GM18909 (cell line): ENCODE measurements at regions not wholly inside any gene's neighbourhood (a gene's known extent, or its start where the extent isn't known, plus 50 kb on each side); places are given as distances from the start of the nearest gene placed in this dataset.
"Not testable (repeated sequence)": the region's sequence is repeated elsewhere in the genome, so short reads cannot be mapped to it uniquely, and the experiment has no call there.

Experiments
- ATAC-seq: cut with Tn5 transposase; IDR thresholded peaks from one replicate; pipeline ENCODE4 v1.9.1; 2021; ENCODE audit warnings: mild to moderate bottlenecking; ENCODE audit not compliant: unreplicated experiment, poor library complexity

GRCh38 chr21:6428498-6429092, 4092.8 kb upstream of the TPTE start:
- ATAC-seq, result not testable (repeated sequence)

- ATAC-seq, result not testable (repeated sequence)
Observed at GRCh38 chr21:6429924-6430323, 4091.5 kb upstream of the TPTE start.

GRCh38 chr21:6433149-6433548, 4088.2 kb upstream of the TPTE start:
- not testable (repeated sequence) for ATAC-seq

GRCh38 chr21:6436205-6436604, 4085.2 kb upstream of the TPTE start:
- not testable (repeated sequence) for ATAC-seq

- ATAC-seq, result not testable (repeated sequence)
Observed at GRCh38 chr21:6436971-6437833, 4084.2 kb upstream of the TPTE start.

- not testable (repeated sequence) for ATAC-seq
Observed at GRCh38 chr21:6437834-6438187, 4083.6 kb upstream of the TPTE start.

GRCh38 chr21:6439058-6439457, 4082.3 kb upstream of the TPTE start:
- not testable (repeated sequence) for ATAC-seq

- not testable (repeated sequence) for ATAC-seq
Observed at GRCh38 chr21:6454648-6455340, 4066.6 kb upstream of the TPTE start.

GRCh38 chr21:6456011-6456661, 4065.2 kb upstream of the TPTE start:
- not testable (repeated sequence) for ATAC-seq

- not testable (repeated sequence) for ATAC-seq
Observed at GRCh38 chr21:6459761-6460160, 4061.6 kb upstream of the TPTE start.

- ATAC-seq, result not testable (repeated sequence)
Observed at GRCh38 chr21:6461358-6461757, 4060.0 kb upstream of the TPTE start.

- ATAC-seq, result not testable (repeated sequence)
Observed at GRCh38 chr21:6464419-6464818, 4057.0 kb upstream of the TPTE start.

- not testable (repeated sequence) for ATAC-seq
Observed at GRCh38 chr21:6466081-6466698, 4055.2 kb upstream of the TPTE start.

GRCh38 chr21:6466707-6467106, 4054.7 kb upstream of the TPTE start:
- not testable (repeated sequence) for ATAC-seq

GRCh38 chr21:6467189-6467774, 4054.1 kb upstream of the TPTE start:
- not testable (repeated sequence) for ATAC-seq

GRCh38 chr21:6467907-6468306, 4053.5 kb upstream of the TPTE start:
- ATAC-seq, result not testable (repeated sequence)

GRCh38 chr21:6468331-6468860, 4053.0 kb upstream of the TPTE start:
- ATAC-seq, result not testable (repeated sequence)

- not testable (repeated sequence) for ATAC-seq
Observed at GRCh38 chr21:6474250-6474968, 4047.0 kb upstream of the TPTE start.

- ATAC-seq, result not testable (repeated sequence)
Observed at GRCh38 chr21:6481116-6481515, 4040.3 kb upstream of the TPTE start.
